ENCODE measurements at regions not wholly inside any gene's neighbourhood (a gene's known extent, or its start where the extent isn't known, plus 50 kb on each side); places are given as distances from the start of the nearest gene placed in this dataset.
A peak's percentile ranks its signal among the peaks of the same experiment; 100 is the strongest.
"Not testable (repeated sequence)": the region's sequence is repeated elsewhere in the genome, so short reads cannot be mapped to it uniquely, and the experiment has no call there.

DNA sequence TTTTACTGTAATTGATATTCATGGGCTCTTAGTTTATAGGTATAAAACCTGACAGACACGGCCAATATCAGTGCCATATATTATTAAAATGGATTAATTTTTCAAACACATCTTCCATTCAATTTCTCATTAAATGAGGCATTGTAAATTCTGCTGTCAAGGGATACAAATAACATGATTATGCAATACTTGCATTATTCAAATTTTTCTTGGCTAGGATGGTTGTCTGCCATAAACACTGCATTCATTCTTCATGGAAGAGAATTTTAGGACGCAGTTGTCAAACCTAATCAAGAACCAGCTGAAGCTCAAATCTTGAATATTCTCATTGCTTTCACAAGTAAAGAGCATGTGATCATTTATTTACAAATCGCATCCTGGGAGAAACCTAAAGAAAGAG lies 255.6 kb downstream of the RDH14 start:
- DNase-seq, result no peak

DNA sequence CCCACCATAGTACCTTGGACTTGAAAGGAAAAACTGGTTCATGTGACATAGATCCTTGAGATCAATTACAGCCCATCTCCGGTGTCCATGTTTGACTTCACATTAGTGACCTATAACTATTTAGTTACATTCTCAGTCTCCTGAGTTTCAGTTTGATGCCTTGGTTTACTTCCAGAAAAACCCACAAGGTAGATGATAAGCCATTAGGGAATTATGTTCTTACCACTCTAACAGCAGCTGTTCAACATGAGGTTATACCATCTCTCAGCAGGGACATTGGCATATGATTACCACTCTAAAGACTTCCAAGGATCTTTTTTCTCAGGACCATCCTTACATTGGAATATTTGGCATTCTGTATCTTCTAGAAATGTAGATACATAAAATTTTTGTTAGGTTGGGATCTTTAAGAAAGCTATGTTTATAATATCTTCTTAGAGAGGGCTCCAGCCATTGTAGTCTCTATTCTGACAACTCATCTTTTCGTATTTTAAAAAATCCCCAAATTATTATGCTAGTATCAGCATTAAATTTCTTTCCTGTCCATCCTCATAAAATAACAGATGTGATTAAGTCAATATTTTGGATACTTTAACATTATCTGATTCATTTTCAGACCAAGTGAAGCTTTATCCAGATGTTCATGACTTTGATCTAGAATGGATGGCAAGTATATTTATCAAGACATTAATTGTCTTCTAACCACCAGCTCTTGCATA lies 258.9 kb downstream of the RDH14 start:
- DNase-seq, result peak; percentile 16

DNA sequence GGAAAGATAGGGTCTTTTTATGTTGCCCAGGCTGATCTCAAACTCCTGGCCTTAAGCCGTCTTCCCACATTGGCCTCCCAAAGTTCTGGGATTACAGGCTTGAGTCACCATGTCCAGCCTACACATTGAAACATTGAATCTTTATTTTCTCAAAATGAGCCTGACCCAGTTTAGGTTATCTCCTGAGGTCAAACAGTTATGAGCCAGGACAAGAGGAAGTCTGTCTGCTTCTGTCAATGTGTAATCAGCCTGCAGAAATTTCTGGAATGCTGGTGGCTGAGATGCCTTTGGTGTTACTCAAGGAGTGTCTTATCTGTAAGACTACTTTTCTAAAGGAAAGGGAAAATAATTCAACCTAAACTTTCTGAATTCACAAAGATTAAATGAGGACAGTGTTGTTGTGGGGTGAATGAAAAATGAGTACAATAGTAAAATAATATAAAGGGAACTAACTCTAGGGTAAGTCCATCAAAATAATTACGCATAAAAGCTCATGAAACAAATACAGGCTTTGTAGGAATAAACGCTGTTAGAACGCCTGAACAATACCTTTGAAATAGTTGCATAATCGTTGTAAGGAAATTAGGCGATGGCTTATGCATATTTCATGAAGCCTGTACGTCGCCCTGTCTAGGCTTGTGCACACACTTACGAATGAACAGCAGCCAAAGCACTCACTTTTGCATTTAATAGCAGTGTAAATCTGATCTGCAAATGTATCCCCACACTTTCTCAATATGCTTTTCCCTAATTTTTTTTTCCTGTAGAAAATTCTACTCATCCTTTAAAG lies 260.8 kb downstream of the RDH14 start:
- DNase-seq, result peak; percentile 90

GRCh38 chr2:18297534-18298058 lies 262.9 kb downstream of the RDH14 start:
- peak; percentile 8 for DNase-seq

DNA sequence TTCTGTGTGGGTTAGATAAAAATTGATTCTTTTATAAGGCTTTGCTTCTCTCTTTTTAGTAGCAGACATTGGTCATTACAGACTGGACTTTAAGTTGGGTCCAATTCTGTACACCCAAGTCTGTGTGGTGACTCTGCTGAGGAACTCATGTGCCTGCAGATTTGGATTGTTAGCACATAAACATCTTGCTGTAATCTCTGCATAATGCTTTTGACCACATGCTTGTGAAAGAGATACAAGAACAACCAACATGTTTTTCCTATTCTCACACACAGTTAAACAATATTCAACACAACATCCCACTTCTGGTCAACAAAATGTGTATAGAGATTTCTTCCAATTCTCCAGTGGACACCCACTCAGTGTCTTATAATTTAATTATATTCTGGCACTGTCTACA lies 270.1 kb downstream of the RDH14 start:
- no peak for DNase-seq

GRCh38 chr2:18286897-18287296 lies 273.6 kb downstream of the RDH14 start:
- no peak for DNase-seq

GRCh38 chr2:18284331-18284730 lies 276.1 kb downstream of the RDH14 start:
- no peak for DNase-seq

GRCh38 chr2:18282026-18282425 lies 278.4 kb downstream of the RDH14 start:
- no peak for DNase-seq

GRCh38 chr2:18276583-18277075 lies 283.8 kb downstream of the RDH14 start:
- DNase-seq, result peak; percentile 32

GRCh38 chr2:18273205-18273604 lies 287.2 kb downstream of the RDH14 start:
- DNase-seq, result no peak

DNA sequence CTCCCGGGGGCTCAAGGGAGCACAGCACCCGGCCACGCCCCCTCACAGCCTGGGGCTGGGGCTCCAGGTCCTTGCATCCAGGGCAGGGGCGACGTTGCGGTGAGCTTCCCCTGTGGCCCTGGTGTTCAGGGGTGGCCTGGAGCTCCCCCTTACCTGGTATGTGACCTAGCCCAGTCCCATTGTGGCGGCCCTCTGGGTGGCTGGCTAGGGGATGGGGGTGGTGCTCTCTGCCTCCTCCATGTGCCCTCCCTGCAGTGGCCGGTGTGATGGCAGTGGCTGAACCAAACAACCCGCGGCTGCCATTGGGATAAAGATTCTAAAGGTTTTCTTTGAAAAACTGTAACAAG lies 288.3 kb downstream of the RDH14 start:
- no peak for DNase-seq

GRCh38 chr2:18271370-18272147 lies 288.9 kb downstream of the RDH14 start:
- DNase-seq, result no peak

DNA sequence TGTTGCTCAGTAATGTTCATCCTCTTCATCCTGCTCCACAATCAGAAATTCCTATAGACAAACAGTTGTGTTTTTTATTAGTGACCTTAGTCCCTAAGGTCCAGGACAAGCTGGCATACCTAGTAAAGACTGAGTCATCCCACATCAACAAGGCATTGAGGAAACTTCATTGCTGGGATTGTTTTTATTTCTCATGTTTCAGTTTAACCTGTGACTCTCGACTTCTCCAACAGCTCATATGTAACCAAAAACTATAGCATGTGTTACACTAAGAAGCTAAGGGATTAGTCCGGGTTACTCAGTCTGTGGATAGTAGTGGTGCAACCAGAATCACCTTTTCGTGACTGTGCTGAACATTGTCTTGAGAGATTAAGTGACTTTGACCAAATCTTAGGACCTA lies 292.1 kb downstream of the RDH14 start:
- no peak for DNase-seq

DNA sequence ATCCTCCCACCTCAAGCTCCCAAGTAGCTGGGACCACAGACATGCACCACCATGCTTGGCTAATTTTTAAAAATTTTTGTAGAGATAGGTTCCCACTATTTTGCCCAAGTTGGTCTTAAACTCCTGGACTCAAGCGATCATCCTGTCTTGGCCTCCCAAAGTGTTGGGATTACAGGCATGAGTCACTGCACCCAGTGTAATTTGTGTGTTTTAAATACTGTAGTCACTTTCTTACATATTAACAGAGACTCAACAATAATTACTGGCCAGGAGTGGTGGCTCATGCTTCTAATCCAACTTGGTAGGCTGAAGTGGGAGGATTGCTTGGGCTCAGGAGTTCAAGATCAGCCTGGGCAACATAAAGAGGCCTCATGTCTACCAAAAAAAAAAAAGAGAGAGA lies 293.0 kb downstream of the RDH14 start:
- DNase-seq, result no peak

DNA sequence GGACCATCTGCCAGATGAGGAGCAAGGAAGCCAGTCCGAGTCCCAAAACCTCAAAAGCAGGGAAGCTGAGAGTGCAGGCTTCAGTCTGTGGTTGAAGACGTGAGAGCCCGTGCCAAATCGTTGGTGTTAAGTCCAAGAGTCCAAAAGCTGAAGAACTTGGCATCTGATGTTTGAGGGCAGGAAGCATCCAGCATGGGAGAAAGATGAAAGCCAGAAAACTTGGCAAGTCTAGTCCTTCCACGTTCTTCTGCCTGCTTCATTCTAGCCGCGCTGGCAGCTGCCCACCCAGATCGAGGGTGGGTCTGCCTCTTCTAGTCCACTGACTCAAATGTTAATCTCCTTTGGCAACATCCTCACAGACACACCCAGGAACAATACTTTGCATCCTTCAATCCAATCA lies 293.8 kb downstream of the RDH14 start:
- not testable (repeated sequence) for DNase-seq

- no peak for DNase-seq
Measured at GRCh38 chr2:18265614-18266586, 294.6 kb downstream of the RDH14 start.

DNA sequence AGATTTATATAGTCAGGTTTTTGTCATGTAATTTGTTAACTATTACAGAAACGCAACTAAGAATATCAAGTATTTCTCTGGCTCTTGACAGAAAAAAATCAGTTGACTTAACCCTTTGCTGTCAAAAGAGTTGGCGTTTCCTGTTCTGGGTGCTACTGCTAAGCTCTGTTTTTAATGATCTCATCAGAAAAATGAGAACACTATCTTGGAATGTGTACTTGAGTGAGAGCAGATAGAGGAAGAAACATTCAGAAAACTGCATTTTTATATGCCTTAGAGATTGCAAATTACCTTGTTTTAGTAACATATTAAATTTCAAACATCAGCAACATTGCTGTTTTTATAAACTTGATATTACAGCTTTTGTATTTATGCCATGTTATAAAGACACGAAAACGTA lies 297.9 kb downstream of the RDH14 start:
- DNase-seq, result no peak

- DNase-seq, result no peak
Measured at GRCh38 chr2:18253686-18254197, 306.7 kb downstream of the RDH14 start.

DNA sequence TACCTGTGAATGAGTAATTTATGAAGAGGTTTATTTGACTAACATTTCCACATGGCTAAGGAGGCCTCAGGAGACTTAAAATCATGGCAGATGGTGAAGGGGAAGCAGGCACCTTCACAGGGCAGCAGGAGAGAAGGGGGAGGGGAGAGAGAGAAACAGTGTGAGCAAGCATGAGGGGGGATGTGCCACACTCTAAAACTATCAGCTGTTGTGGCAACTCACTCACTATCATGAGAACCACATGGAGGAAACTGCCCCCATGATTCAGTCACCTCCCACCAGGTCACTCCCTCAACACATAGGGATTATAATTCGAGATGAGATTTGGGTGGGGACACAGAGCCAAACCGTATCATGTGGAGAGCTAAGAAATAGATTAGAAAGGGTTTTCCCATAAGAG lies 309.0 kb downstream of the RDH14 start:
- DNase-seq, result no peak

GRCh38 chr2:18247282-18248110 lies 313.0 kb downstream of the RDH14 start:
- no peak for DNase-seq

GRCh38 chr2:18245375-18245774 lies 315.1 kb downstream of the RDH14 start:
- no peak for DNase-seq
